Aorta (tissue), 5 donors: ENCODE measurements at regions not wholly inside any gene's neighbourhood (a gene's known extent, or its start where the extent isn't known, plus 50 kb on each side); places are given as distances from the start of the nearest gene placed in this dataset.

Experiments
- ATAC-seq: fragments of 200-7000 bp; cut with Tn5 transposase; one replicate; pipeline ENCODE4 v1.9.1; 2022; ENCODE audit warnings: moderate library complexity; ENCODE audit not compliant: low FRiP score
- DNase-seq, 2 donors: peaks; one replicate each; pipeline ENCODE4 v3.0.0-alpha.2; 2020
- H3K27ac ChIP-seq, 2 donors: one replicate each; pipeline ENCODE4 v1.5.1; 2013; ENCODE audit warnings: low read length in 2 of 2, mild to moderate bottlenecking in 2 of 2, moderate library complexity in 2 of 2, control low read depth in 1 of 2, inconsistent platforms in 1 of 2, low read depth in 1 of 2
- H3K27me3 ChIP-seq, 2 donors: one replicate each; pipeline ENCODE4 v1.6.1; 2013; ENCODE audit warnings: control low read depth in 1 of 2, low read length in 1 of 2, mild to moderate bottlenecking in 1 of 2, moderate library complexity in 1 of 2; ENCODE audit not compliant: insufficient read depth in 2 of 2, control insufficient read depth in 1 of 2
- H3K36me3 ChIP-seq, 2 donors: one replicate each; pipeline ENCODE4 v1.6.1; 2013; ENCODE audit warnings: control low read depth in 1 of 2, low read length in 1 of 2, mild to moderate bottlenecking in 1 of 2; ENCODE audit not compliant: insufficient read depth in 2 of 2, control insufficient read depth in 1 of 2
- H3K4me1 ChIP-seq, 2 donors: one replicate each; pipeline ENCODE4 v1.6.1; 2013; ENCODE audit warnings: low read length in 2 of 2, control low read depth in 1 of 2, mild to moderate bottlenecking in 1 of 2, moderate library complexity in 1 of 2; ENCODE audit not compliant: insufficient read depth in 2 of 2, control insufficient read depth in 1 of 2
- H3K4me3 ChIP-seq, 2 donors: one replicate each; pipeline ENCODE4 v1.5.1; 2013; ENCODE audit warnings: low read length in 2 of 2, control low read depth in 1 of 2, mild to moderate bottlenecking in 1 of 2
- H3K9me3 ChIP-seq: one replicate; pipeline ENCODE4 v1.6.1; 2013; ENCODE audit warnings: mild to moderate bottlenecking, low read length; ENCODE audit not compliant: control insufficient read depth
- WGBS, 2 donors: extraction: QIAGEN DNeasy Blood & Tissue Kit; methylation state at CpG; one replicate each; pipeline ENCODE4 v1.1.7; 2013; 5-methylcytosine and 5-hydroxymethylcytosine counted together
- intact Hi-C, 2 donors: fragments of 100-400 bp; cut with DNase I; formaldehyde crosslinking; loops; one replicate each; pipeline versions ENCODE4 v1.14.2 to v1.15.0; 2022
- donor health status: healthy with polysubstance abuse.
- donor health status: Bipolar disorder and iron deficiency.
- donor health status: DM: no; HTN: no; CAD: no.
- donor health status: DM: no; HTN: no; CAD: no.
- donor health status: DM: yes; HTN: yes; CAD: no.

GRCh38 chr1:25161981-25162380 is 70.3 kb downstream of the SYF2 start:
- no peak overlapping the region for H3K27ac ChIP-seq
- H3K9me3 ChIP-seq: no peaks in the 10 kb centered on the region
- 0 to 6% methylated on average over 2 of the region's 2 CpGs for WGBS, 2 donors
- H3K27me3 ChIP-seq: no peaks in the 10 kb centered on the region
- intact Hi-C loops: no loop called here
- H3K36me3 ChIP-seq: no peaks in the 10 kb centered on the region
- ATAC-seq (no peak), DNase-seq (no peak)
- H3K4me3 ChIP-seq: no peak overlapping the region
- H3K4me1 ChIP-seq: no peaks in the 10 kb centered on the region

- no peaks in the 10 kb centered on the region for H3K36me3 ChIP-seq
- 90% methylated on average over 3 of the region's 3 CpGs for WGBS, 2 donors
- no peaks in the 10 kb centered on the region for H3K27me3 ChIP-seq
- H3K9me3 ChIP-seq: peaks cover 4% of the 10 kb centered on the region
- H3K27ac ChIP-seq: no peak overlapping the region
- ATAC-seq: no peak
- DNase-seq: no peak
- no peak overlapping the region for H3K4me3 ChIP-seq
- intact Hi-C loops: no loop called here
- H3K4me1 ChIP-seq: no peaks in the 10 kb centered on the region
Observed at GRCh38 chr1:25157846-25158245, 74.5 kb downstream of the SYF2 start.

DNA sequence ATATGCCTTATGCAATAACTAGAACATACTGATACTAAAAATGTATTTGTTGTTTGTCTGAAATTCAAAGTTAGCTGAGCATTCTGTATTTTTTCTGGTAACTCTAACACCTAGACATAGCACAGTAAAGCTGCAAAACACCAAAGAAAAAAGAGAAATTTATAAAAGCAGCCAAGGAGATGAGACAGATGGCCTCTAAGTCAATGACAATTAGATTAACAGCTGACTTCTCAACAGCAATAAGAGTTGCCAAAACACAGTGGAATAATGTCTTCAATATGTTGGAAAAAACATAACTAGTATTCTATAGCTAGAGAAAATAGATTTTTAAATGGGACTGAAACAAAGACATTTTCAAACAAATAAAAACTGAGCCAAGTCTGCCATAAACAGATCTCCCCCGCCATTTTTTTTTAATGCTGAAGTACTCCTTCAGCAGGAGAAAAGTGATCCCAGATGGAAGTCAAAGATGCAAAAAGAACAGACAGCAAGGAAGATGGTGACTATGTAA is 81.3 kb downstream of the SYF2 start:
- no peak for ATAC-seq
- Histone ChIP-seq H3K9me3 (peaks cover 4% of the 10 kb centered on the region), H3K27ac (no peak overlapping the region), H3K27me3 (no peaks in the 10 kb centered on the region), H3K4me3 (no peak overlapping the region), H3K36me3 (no peaks in the 10 kb centered on the region), H3K4me1 (no peaks in the 10 kb centered on the region)
- 93 to 97% methylated on average over 1 of the region's 1 CpG for WGBS, 2 donors
- no peak for DNase-seq
- intact Hi-C loops: no loop called here

- ATAC-seq (no peak), DNase-seq (no peak)
- intact Hi-C loops: no loop called here
- peaks cover 3% of the 10 kb centered on the region for H3K9me3 ChIP-seq
- no peaks in the 10 kb centered on the region for H3K27me3 ChIP-seq
- H3K36me3 ChIP-seq: no peaks in the 10 kb centered on the region
- no peaks in the 10 kb centered on the region for H3K4me1 ChIP-seq
- H3K27ac ChIP-seq: no peak overlapping the region
- H3K4me3 ChIP-seq: no peak overlapping the region
- 44 to 54% methylated on average over 2 of the region's 2 CpGs for WGBS, 2 donors
Observed at GRCh38 chr1:25148673-25149300, 83.5 kb downstream of the SYF2 start.

GRCh38 chr1:25146451-25146855 is 85.8 kb downstream of the SYF2 start:
- peak in 1 of 2 donors; percentile 61 for DNase-seq
- no peaks in the 10 kb centered on the region for H3K9me3 ChIP-seq
- no peak overlapping the region for H3K4me3 ChIP-seq
- intact Hi-C loops: no loop called here
- ATAC-seq: peak; percentile 59
- H3K27me3 ChIP-seq: no peaks in the 10 kb centered on the region
- H3K4me1 ChIP-seq: no peaks in the 10 kb centered on the region
- WGBS, 2 donors: 10 to 16% methylated on average over 15 of the region's 15 CpGs
- no peaks in the 10 kb centered on the region for H3K36me3 ChIP-seq
- no peak overlapping the region for H3K27ac ChIP-seq

GRCh38 chr1:25145775-25146393 is 86.4 kb downstream of the SYF2 start:
- Histone ChIP-seq H3K9me3 (no peaks in the 10 kb centered on the region), H3K4me3 (no peak overlapping the region), H3K36me3 (no peaks in the 10 kb centered on the region), H3K4me1 (no peaks in the 10 kb centered on the region), H3K27me3 (no peaks in the 10 kb centered on the region), H3K27ac (no peak overlapping the region)
- WGBS, 2 donors: 62 to 73% methylated on average over 17 of the region's 17 CpGs
- intact Hi-C loops: no loop called here
- no peak for DNase-seq
- ATAC-seq: no peak

GRCh38 chr1:25140073-25140797 is 92.1 kb downstream of the SYF2 start:
- no peak overlapping the region for H3K4me3 ChIP-seq
- no peaks in the 10 kb centered on the region for H3K36me3 ChIP-seq
- H3K9me3 ChIP-seq: no peaks in the 10 kb centered on the region
- H3K27me3 ChIP-seq: no peaks in the 10 kb centered on the region
- ATAC-seq: peak; percentile 26
- intact Hi-C loops: no loop called here
- no peak overlapping the region for H3K27ac ChIP-seq
- DNase-seq: peak in 1 of 2 donors; percentile 61
- WGBS, 2 donors: 46 to 51% methylated on average over 15 of the region's 15 CpGs
- H3K4me1 ChIP-seq: no peaks in the 10 kb centered on the region

DNA sequence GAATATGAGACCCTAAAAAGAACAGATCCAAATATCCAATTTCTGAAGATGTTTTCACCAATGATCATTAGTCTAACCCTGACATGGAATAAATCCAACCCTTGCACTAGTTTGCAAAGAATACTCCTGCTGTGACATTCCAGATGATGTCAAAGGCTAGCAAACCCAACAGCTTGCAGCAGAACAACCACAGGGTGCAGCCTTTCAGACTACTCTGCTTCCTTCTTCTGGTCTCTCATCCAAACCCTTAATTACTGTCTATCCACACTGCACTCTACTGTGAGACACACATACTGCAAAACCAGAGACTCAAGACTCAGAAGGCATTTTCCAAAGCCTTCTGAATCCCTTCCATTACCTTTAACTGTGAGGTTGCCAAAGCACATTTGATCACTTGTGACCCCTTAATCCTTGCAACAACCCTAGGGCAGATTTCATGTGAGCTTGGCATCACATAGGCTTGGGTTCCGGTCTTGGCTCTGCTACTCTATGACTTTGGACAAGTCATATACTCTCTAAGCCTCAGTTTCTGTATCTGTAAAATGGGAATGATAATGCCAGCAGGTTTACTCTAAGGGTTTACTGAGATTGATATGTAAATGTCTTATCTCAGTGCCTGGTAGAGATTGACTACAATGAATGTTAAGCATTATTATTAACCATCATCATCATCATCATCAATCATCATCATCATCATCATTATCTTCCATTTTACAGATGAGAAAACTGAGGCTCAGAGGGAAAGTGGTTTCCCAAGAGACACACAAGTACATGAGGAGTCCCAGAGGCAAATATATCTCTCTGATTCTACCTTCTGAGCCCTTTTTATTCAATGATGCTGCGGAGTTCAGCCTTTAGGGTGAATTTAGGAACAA is 94.5 kb downstream of the SYF2 start:
- Histone ChIP-seq H3K27ac (no peak overlapping the region), H3K27me3 (no peaks in the 10 kb centered on the region), H3K36me3 (no peaks in the 10 kb centered on the region), H3K9me3 (no peaks in the 10 kb centered on the region), H3K4me3 (no peak overlapping the region), H3K4me1 (no peaks in the 10 kb centered on the region)
- DNase-seq: no peak
- no peak for ATAC-seq
- intact Hi-C loops: no loop called here
- 93 to 98% methylated on average over 2 of the region's 2 CpGs for WGBS, 2 donors
